Esophagus muscularis mucosa (tissue), 4 donors: ENCODE measurements at regions not wholly inside any gene's neighbourhood (a gene's known extent, or its start where the extent isn't known, plus 50 kb on each side); places are given as distances from the start of the nearest gene placed in this dataset.
"Not testable (repeated sequence)": the region's sequence is repeated elsewhere in the genome, so short reads cannot be mapped to it uniquely, and the experiment has no call there.

Experiments
- DNase-seq: peaks from one replicate; pipeline ENCODE4 v3.0.0-alpha.2; 2017; ENCODE audit errors: extremely low spot score
- H3K27ac ChIP-seq, 4 donors: fragments of 200-600 bp; sonication (generic); replicated peaks in 1 of 4; 1 replicate in 3 of 4; 2 replicates in 1 of 4; pipeline ENCODE4 v1.5.1; 2016 to 2019; ENCODE audit warnings: mild to moderate bottlenecking in 1 of 4
- H3K27me3 ChIP-seq, 4 donors: fragments of 200-600 bp; sonication (generic); one replicate each; pipeline versions ENCODE4 v1.5.1 to v1.6.0; 2016 to 2019
- H3K36me3 ChIP-seq, 4 donors: fragments of 200-600 bp; sonication (generic); one replicate each; pipeline ENCODE4 v1.5.1; 2016 to 2019
- H3K4me1 ChIP-seq, 4 donors: fragments of 200-600 bp; sonication (generic); one replicate each; pipeline ENCODE4 v1.5.1; 2016 to 2019
- H3K4me3 ChIP-seq, 4 donors: fragments of 200-600 bp; sonication (generic); 1 replicate in 2 of 4; 2 replicates in 2 of 4; pipeline ENCODE4 v1.5.1; 2016 to 2019; ENCODE audit warnings: mild to moderate bottlenecking in 4 of 4, moderate library complexity in 1 of 4
- H3K9me3 ChIP-seq, 4 donors: fragments of 200-600 bp; sonication (generic); 1 replicate in 3 of 4; 2 replicates in 1 of 4; pipeline ENCODE4 v1.5.1; 2016 to 2019
- POLR2AphosphoS5 ChIP-seq, 2 donors: sonication (generic); formaldehyde crosslinking; IDR thresholded peaks; one replicate each; pipeline ENCODE4 v1.6.1; 2017; ENCODE audit warnings: antibody characterized with exemption in 2 of 2
- WGBS: methylation state at CpG from one replicate; pipeline ENCODE4 v1.1.5; 2018; 5-methylcytosine and 5-hydroxymethylcytosine counted together
- intact Hi-C: fragments of 100-400 bp; cut with DNase I; formaldehyde crosslinking; loops from one replicate; pipeline ENCODE4 v1.15.1; 2023
- small RNA-seq, 3 donors: library from RNA; depleted of rRNA; stranded (forward); fragments of <200 nt; gene quantifications; one replicate each; pipeline ENCODE3, GENCODE V24; 2016

- peak overlapping the region in 3 of 4 donors; percentile 25 to 43 (median 31) for H3K4me3 ChIP-seq
- WGBS = 6% methylated on average over 8 of the region's 22 CpGs
- peak; percentile 92 for DNase-seq
These were observed 74.2 kb upstream of the FCGR1A start for GRCh38 chr1:149708192-149708853.

GRCh38 chr1:149711651-149712050 lies 70.8 kb upstream of the FCGR1A start:
- H3K9me3 ChIP-seq, DNase-seq, H3K27ac ChIP-seq, H3K36me3 ChIP-seq, intact Hi-C loops, H3K4me1 ChIP-seq, H3K27me3 ChIP-seq, H3K4me3 ChIP-seq: not testable (repeated sequence)
- WGBS = no CpG with 5 or more reads among the region's 12 CpGs

More at GRCh38 chr1:149708192-149708853, 74.2 kb upstream of the FCGR1A start:
- peak overlapping the region in 2 of 4 donors; percentile 54 to 55 for H3K27ac ChIP-seq
- H3K36me3 ChIP-seq, H3K27me3 ChIP-seq, H3K4me1 ChIP-seq, H3K9me3 ChIP-seq, intact Hi-C loops: not testable (repeated sequence)
- TF ChIP-seq POLR2AphosphoS5 (IDR thresholded peaks at IDR 0.05) = peak in 1 of 2 donors; percentile 30

- H3K9me3 ChIP-seq, H3K27ac ChIP-seq, H3K36me3 ChIP-seq, H3K4me1 ChIP-seq, intact Hi-C loops, H3K27me3 ChIP-seq: not testable (repeated sequence)
- H3K4me3 ChIP-seq = peak overlapping the region in 2 of 4 donors; percentile 28
- WGBS = 28% methylated on average over 24 of the region's 30 CpGs
- peak; percentile 78 for DNase-seq
These were observed 70.2 kb upstream of the FCGR1A start for GRCh38 chr1:149712154-149712927.

GRCh38 chr1:149713513-149713912 lies 69.0 kb upstream of the FCGR1A start:
- H3K9me3 ChIP-seq, H3K27ac ChIP-seq, H3K4me1 ChIP-seq, intact Hi-C loops, H3K27me3 ChIP-seq, DNase-seq, H3K4me3 ChIP-seq, H3K36me3 ChIP-seq: not testable (repeated sequence)
- 93% methylated on average over 2 of the region's 6 CpGs for WGBS

- H3K27ac ChIP-seq, DNase-seq, intact Hi-C loops, H3K27me3 ChIP-seq, H3K9me3 ChIP-seq, H3K4me3 ChIP-seq, H3K4me1 ChIP-seq, H3K36me3 ChIP-seq: not testable (repeated sequence)
- WGBS = 60% methylated on average over 1 of the region's 4 CpGs
These were observed 68.5 kb upstream of the FCGR1A start for GRCh38 chr1:149713952-149714351.

GRCh38 chr1:149724618-149725302 lies 57.7 kb upstream of the FCGR1A start:
- H3K4me3 ChIP-seq, H3K27me3 ChIP-seq, H3K4me1 ChIP-seq, DNase-seq, H3K9me3 ChIP-seq, H3K27ac ChIP-seq, intact Hi-C loops, H3K36me3 ChIP-seq: not testable (repeated sequence)
- WGBS = no CpG with 5 or more reads among the region's 3 CpGs

GRCh38 chr1:149726688-149727087 lies 55.8 kb upstream of the FCGR1A start:
- not testable (repeated sequence) for H3K4me3 ChIP-seq

GRCh38 chr1:149728598-149728997 lies 53.9 kb upstream of the FCGR1A start:
- H3K4me3 ChIP-seq, H3K4me1 ChIP-seq, H3K27ac ChIP-seq, DNase-seq, H3K9me3 ChIP-seq, H3K27me3 ChIP-seq, H3K36me3 ChIP-seq, intact Hi-C loops: not testable (repeated sequence)
- no CpG with 5 or more reads among the region's 3 CpGs for WGBS

More at GRCh38 chr1:149726688-149727087, 55.8 kb upstream of the FCGR1A start:
- DNase-seq, H3K4me1 ChIP-seq, H3K27me3 ChIP-seq, intact Hi-C loops, H3K36me3 ChIP-seq, H3K9me3 ChIP-seq, H3K27ac ChIP-seq: not testable (repeated sequence)
- no CpG with 5 or more reads among the region's 4 CpGs for WGBS

Small RNAs in the stretch of these regions (small RNA-seq; reads per million reads assigned to genes)
- gene RF00003 (0 reads per million in 3 donors), gene RNU1-68P (0 reads per million in 3 donors)
